GM12891 (cell line): ENCODE measurements at regions not wholly inside any gene's neighbourhood (a gene's known extent, or its start where the extent isn't known, plus 50 kb on each side); places are given as distances from the start of the nearest gene placed in this dataset.

Source experiments
- POLR2A ChIP-seq: IDR thresholded peaks from 2 replicates; pipeline ENCODE4 v1.6.1; 2011; ENCODE audit warnings: low read depth, low read length, control low read depth
- POLR2AphosphoS5 ChIP-seq: IDR thresholded peaks from 2 replicates; pipeline ENCODE4 v1.6.1; 2011; ENCODE audit warnings: low read depth, low read length, control low read depth
- TAF1 ChIP-seq: IDR thresholded peaks from 2 replicates; pipeline ENCODE4 v1.6.1; 2011; ENCODE audit warnings: low read depth, low read length, control low read depth

- TF ChIP-seq POLR2A (no peak), TAF1 (no peak), POLR2AphosphoS5 (no peak)
Observed at GRCh38 chr15:31571676-31572075, 245.0 kb downstream of the KLF13 start.
